NB4 (cell line): ENCODE measurements at regions not wholly inside any gene's neighbourhood (a gene's known extent, or its start where the extent isn't known, plus 50 kb on each side); places are given as distances from the start of the nearest gene placed in this dataset.

Experiments
- DNase-seq: peaks from one replicate; pipeline ENCODE4 v3.0.0; 2010; ENCODE audit warnings: low read depth
- H3K4me3 ChIP-seq: one replicate; pipeline ENCODE4 v1.5.1; 2011; ENCODE audit warnings: mild to moderate bottlenecking, low read depth, low read length, moderate library complexity
- CTCF ChIP-seq: IDR thresholded peaks from one replicate; pipeline ENCODE4 v1.5.1; 2012; ENCODE audit warnings: low read depth, low read length
- MAX ChIP-seq: IDR thresholded peaks from 2 replicates; pipeline ENCODE4 v1.6.1; 2011; ENCODE audit warnings: low read depth, low read length
- MYC ChIP-seq: IDR thresholded peaks from 2 replicates; pipeline ENCODE4 v1.6.1; 2011; ENCODE audit warnings: low read depth, low read length
- POLR2A ChIP-seq: IDR thresholded peaks from 2 replicates; pipeline ENCODE4 v1.6.1; 2011; ENCODE audit warnings: mild to moderate bottlenecking; ENCODE audit not compliant: insufficient read length; ENCODE audit errors: extremely low read depth

- no peak overlapping the region for H3K4me3 ChIP-seq
- TF ChIP-seq MAX (no peak), MYC (no peak), POLR2A (no peak), CTCF (no peak)
- no peak for DNase-seq
Observed at GRCh38 chr14:53783256-53783655, 173.4 kb downstream of the BMP4 start.

- no peak for TF ChIP-seq POLR2A
- no peak overlapping the region for H3K4me3 ChIP-seq
Observed at GRCh38 chr14:53780051-53780555, 176.5 kb downstream of the BMP4 start.

GRCh38 chr14:53779301-53779700, 177.3 kb downstream of the BMP4 start:
- TF ChIP-seq POLR2A = no peak
- no peak overlapping the region for H3K4me3 ChIP-seq
- DNase-seq = no peak

More at GRCh38 chr14:53780051-53780555, 176.5 kb downstream of the BMP4 start:
- DNase-seq = no peak

GRCh38 chr14:53778263-53778662, 178.4 kb downstream of the BMP4 start:
- H3K4me3 ChIP-seq = no peak overlapping the region
- TF ChIP-seq MAX (no peak), MYC (no peak), POLR2A (no peak), CTCF (no peak)
- no peak for DNase-seq

- no peak for TF ChIP-seq MAX
- no peak for TF ChIP-seq CTCF
- no peak for TF ChIP-seq POLR2A
- TF ChIP-seq MYC = no peak
- H3K4me3 ChIP-seq = no peak overlapping the region
- no peak for DNase-seq
Observed at GRCh38 chr14:53772936-53773335, 183.7 kb downstream of the BMP4 start.

GRCh38 chr14:53767566-53767965, 189.1 kb downstream of the BMP4 start:
- TF ChIP-seq POLR2A (no peak), MAX (no peak), CTCF (no peak), MYC (no peak)
- H3K4me3 ChIP-seq = no peak overlapping the region
- DNase-seq = no peak

GRCh38 chr14:53766601-53767000, 190.0 kb downstream of the BMP4 start:
- no peak for DNase-seq
- H3K4me3 ChIP-seq = no peak overlapping the region
- TF ChIP-seq MAX (no peak), CTCF (no peak), MYC (no peak), POLR2A (no peak)
